AG09309 (cell line): ENCODE measurements at regions not wholly inside any gene's neighbourhood (a gene's known extent, or its start where the extent isn't known, plus 50 kb on each side); places are given as distances from the start of the nearest gene placed in this dataset.

Experiments used
- DNase-seq: peaks from one replicate; pipeline ENCODE4 v3.0.0-alpha.2; 2010; ENCODE audit warnings: low read depth
- H3K4me3 ChIP-seq: 2 replicates; pipeline ENCODE4 v1.5.1; 2011; ENCODE audit warnings: mild to moderate bottlenecking, low read depth, low read length, moderate library complexity; ENCODE audit not compliant: control insufficient read depth
- TF ChIP-seq, protein P1 (sequence below): IDR thresholded peaks from 2 replicates; pipeline ENCODE4 v1.5.1; 2011; ENCODE audit warnings: mild to moderate bottlenecking, low read depth, low read length, inconsistent platforms; ENCODE audit not compliant: insufficient read depth, control insufficient read depth; ENCODE audit errors: missing control alignments

DNA sequence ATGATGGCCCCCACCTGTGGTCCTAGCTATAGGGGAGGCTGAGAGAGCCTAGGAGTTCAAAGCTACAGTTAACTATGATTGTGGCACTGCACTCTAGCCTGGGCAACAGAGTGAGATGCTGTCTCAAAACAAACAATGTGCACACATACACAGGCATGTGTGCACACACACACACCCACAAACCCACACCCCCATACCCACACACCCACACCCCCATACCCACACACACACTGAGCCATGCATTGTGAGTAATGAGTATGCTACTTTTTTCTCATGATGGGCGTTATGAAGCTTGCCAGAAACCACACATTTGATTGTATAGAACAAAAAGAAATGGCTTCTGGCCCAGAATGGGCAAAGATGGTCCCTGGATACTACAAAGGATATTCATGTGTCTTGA, 691.1 kb downstream of the SLC4A3 start:
- H3K4me3 ChIP-seq, result no peak overlapping the region
- DNase-seq, result no peak
- TF ChIP-seq, protein P1, sequence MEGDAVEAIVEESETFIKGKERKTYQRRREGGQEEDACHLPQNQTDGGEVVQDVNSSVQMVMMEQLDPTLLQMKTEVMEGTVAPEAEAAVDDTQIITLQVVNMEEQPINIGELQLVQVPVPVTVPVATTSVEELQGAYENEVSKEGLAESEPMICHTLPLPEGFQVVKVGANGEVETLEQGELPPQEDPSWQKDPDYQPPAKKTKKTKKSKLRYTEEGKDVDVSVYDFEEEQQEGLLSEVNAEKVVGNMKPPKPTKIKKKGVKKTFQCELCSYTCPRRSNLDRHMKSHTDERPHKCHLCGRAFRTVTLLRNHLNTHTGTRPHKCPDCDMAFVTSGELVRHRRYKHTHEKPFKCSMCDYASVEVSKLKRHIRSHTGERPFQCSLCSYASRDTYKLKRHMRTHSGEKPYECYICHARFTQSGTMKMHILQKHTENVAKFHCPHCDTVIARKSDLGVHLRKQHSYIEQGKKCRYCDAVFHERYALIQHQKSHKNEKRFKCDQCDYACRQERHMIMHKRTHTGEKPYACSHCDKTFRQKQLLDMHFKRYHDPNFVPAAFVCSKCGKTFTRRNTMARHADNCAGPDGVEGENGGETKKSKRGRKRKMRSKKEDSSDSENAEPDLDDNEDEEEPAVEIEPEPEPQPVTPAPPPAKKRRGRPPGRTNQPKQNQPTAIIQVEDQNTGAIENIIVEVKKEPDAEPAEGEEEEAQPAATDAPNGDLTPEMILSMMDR, result no peak

GRCh38 chr2:220320326-220320725, 692.9 kb downstream of the SLC4A3 start:
- no peak for DNase-seq
- H3K4me3 ChIP-seq, result no peak overlapping the region
- TF ChIP-seq, protein P1, result no peak

- TF ChIP-seq, protein P1, result no peak
- H3K4me3 ChIP-seq, result no peak overlapping the region
- DNase-seq, result no peak
Observed at GRCh38 chr2:220332886-220333285, 705.5 kb downstream of the SLC4A3 start.

GRCh38 chr2:220334210-220334609, 706.8 kb downstream of the SLC4A3 start:
- H3K4me3 ChIP-seq, result no peak overlapping the region
- DNase-seq, result no peak
- TF ChIP-seq, protein P1, result no peak

GRCh38 chr2:220334871-220335590, 707.6 kb downstream of the SLC4A3 start:
- H3K4me3 ChIP-seq, result no peak overlapping the region
- no peak for DNase-seq
- TF ChIP-seq, protein P1, result no peak

DNA sequence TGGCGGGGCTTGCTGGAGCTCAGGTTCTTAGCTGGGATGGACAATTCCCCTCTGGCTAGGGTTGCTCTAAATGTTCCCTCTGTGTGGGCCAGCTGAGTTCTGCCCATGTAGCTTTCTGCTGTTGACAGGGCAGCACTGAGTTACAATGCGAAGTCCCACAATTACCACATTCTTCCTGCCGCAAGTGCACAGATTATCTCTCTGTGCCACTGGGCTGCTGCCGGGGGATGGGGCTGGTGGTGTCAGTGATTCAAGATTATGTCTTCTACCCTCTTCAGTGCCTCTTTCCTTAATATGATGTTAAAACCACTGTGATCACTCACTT, 708.1 kb downstream of the SLC4A3 start:
- H3K4me3 ChIP-seq, result no peak overlapping the region
- no peak for DNase-seq
- TF ChIP-seq, protein P1, result no peak
